ENCODE measurements at regions not wholly inside any gene's neighbourhood (a gene's known extent, or its start where the extent isn't known, plus 50 kb on each side); places are given as distances from the start of the nearest gene placed in this dataset.

GRCh38 chr4:181427076-181427475 lies 816.1 kb upstream of the TENM3 start:
- Histone ChIP-seq H3K9me3 (ENCODE audit: low read depth, low read length, poor library complexity, severe bottlenecking) (no peaks in the 10 kb centered on the region), H3K4me3 (ENCODE audit: low read depth, low read length, poor library complexity, severe bottlenecking) (no peak overlapping the region), H3K27me3 (replicated peaks; ENCODE audit: insufficient read depth, low read depth, low read length, poor library complexity) (peaks cover 6% of the 10 kb centered on the region), H3K36me3 (ENCODE audit: insufficient read depth, low read length, poor library complexity, severe bottlenecking) (no peaks in the 10 kb centered on the region), H3K4me1 (ENCODE audit: insufficient read depth, low read length, poor library complexity, severe bottlenecking) (no peaks in the 10 kb centered on the region), H3K27ac (ENCODE audit: low read depth, low read length, poor library complexity, severe bottlenecking) (no peak overlapping the region)
- no TSS peak for BruUV-seq (replicated peaks)
- TF ChIP-seq, protein P1, sequence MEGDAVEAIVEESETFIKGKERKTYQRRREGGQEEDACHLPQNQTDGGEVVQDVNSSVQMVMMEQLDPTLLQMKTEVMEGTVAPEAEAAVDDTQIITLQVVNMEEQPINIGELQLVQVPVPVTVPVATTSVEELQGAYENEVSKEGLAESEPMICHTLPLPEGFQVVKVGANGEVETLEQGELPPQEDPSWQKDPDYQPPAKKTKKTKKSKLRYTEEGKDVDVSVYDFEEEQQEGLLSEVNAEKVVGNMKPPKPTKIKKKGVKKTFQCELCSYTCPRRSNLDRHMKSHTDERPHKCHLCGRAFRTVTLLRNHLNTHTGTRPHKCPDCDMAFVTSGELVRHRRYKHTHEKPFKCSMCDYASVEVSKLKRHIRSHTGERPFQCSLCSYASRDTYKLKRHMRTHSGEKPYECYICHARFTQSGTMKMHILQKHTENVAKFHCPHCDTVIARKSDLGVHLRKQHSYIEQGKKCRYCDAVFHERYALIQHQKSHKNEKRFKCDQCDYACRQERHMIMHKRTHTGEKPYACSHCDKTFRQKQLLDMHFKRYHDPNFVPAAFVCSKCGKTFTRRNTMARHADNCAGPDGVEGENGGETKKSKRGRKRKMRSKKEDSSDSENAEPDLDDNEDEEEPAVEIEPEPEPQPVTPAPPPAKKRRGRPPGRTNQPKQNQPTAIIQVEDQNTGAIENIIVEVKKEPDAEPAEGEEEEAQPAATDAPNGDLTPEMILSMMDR (conservative IDR thresholded peaks at IDR 0.05; ENCODE audit: low read depth, low read length) = no peak
- TF ChIP-seq EZH2 (IDR thresholded peaks at IDR 0.05; ENCODE audit: borderline replicate concordance, low read depth, low read length, poor library complexity, severe bottlenecking) = no peak
- intact Hi-C loops (cut with micrococcal nuclease; ENCODE audit: unreplicated experiment) = no loop called here
- no peak for DNase-seq (ENCODE audit: low spot score)
- ChIA-PET POLR2A (ENCODE audit: low non-redundant PET) (no interaction called here), CTCF (no interaction called here)

- no peaks in the 10 kb centered on the region for H3K9me3 ChIP-seq (ENCODE audit: low read depth, low read length, poor library complexity, severe bottlenecking)
- intact Hi-C loops (cut with micrococcal nuclease; ENCODE audit: unreplicated experiment) = no loop called here
- H3K4me3 ChIP-seq (ENCODE audit: low read depth, low read length, poor library complexity, severe bottlenecking) = no peak overlapping the region
- H3K36me3 ChIP-seq (ENCODE audit: insufficient read depth, low read length, poor library complexity, severe bottlenecking) = no peaks in the 10 kb centered on the region
- TF ChIP-seq, protein P1 (conservative IDR thresholded peaks at IDR 0.05; ENCODE audit: low read depth, low read length) = no peak
- TF ChIP-seq EZH2 (IDR thresholded peaks at IDR 0.05; ENCODE audit: borderline replicate concordance, low read depth, low read length, poor library complexity, severe bottlenecking) = no peak
- H3K27ac ChIP-seq (ENCODE audit: low read depth, low read length, poor library complexity, severe bottlenecking) = no peak overlapping the region
- ChIA-PET POLR2A (ENCODE audit: low non-redundant PET) (no interaction called here), CTCF (no interaction called here)
- peaks cover 6% of the 10 kb centered on the region for H3K27me3 ChIP-seq (replicated peaks; ENCODE audit: insufficient read depth, low read depth, low read length, poor library complexity)
- H3K4me1 ChIP-seq (ENCODE audit: insufficient read depth, low read length, poor library complexity, severe bottlenecking) = no peaks in the 10 kb centered on the region
- BruUV-seq (replicated peaks) = no TSS peak
- DNase-seq (ENCODE audit: low spot score) = no peak
These were observed 812.2 kb upstream of the TENM3 start for GRCh38 chr4:181431006-181431405.

DNA sequence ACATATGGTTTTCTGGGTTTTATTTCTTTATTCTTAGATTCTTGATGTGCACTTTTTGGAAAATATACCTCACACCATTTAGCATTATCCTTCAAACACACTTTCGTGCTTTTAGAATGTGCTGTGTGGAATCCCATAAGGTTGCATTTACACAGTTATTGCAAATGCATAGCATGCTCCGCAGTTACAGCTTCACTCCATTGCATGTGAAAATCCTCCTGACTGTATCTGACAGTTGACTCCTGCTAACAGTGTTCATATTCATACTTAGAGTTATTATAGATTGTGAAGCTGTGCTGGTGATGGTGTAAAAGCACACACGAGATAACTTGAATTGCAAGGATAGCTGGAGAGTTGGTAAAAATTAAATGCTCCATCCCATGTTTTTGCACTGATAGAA lies 811.5 kb upstream of the TENM3 start:
- DNase-seq (ENCODE audit: low spot score) = no peak
- intact Hi-C loops (cut with micrococcal nuclease; ENCODE audit: unreplicated experiment) = no loop called here
- POLR2A ChIA-PET (ENCODE audit: low non-redundant PET) = no interaction called here
- CTCF ChIA-PET = no interaction called here
- no peaks in the 10 kb centered on the region for H3K9me3 ChIP-seq (ENCODE audit: low read depth, low read length, poor library complexity, severe bottlenecking)
- no peak overlapping the region for H3K27ac ChIP-seq (ENCODE audit: low read depth, low read length, poor library complexity, severe bottlenecking)
- no peaks in the 10 kb centered on the region for H3K36me3 ChIP-seq (ENCODE audit: insufficient read depth, low read length, poor library complexity, severe bottlenecking)
- no TSS peak for BruUV-seq (replicated peaks)
- no peak overlapping the region for H3K4me3 ChIP-seq (ENCODE audit: low read depth, low read length, poor library complexity, severe bottlenecking)
- H3K4me1 ChIP-seq (ENCODE audit: insufficient read depth, low read length, poor library complexity, severe bottlenecking) = no peaks in the 10 kb centered on the region
- TF ChIP-seq EZH2 (IDR thresholded peaks at IDR 0.05; ENCODE audit: borderline replicate concordance, low read depth, low read length, poor library complexity, severe bottlenecking) = no peak
- TF ChIP-seq, protein P1 (conservative IDR thresholded peaks at IDR 0.05; ENCODE audit: low read depth, low read length) = no peak
- H3K27me3 ChIP-seq (replicated peaks; ENCODE audit: insufficient read depth, low read depth, low read length, poor library complexity) = peaks cover 6% of the 10 kb centered on the region
